GM12878 (cell line): ENCODE measurements at regions not wholly inside any gene's neighbourhood (a gene's known extent, or its start where the extent isn't known, plus 50 kb on each side); places are given as distances from the start of the nearest gene placed in this dataset.

ENCODE experiments used
- ATAC-seq: fragments of 200-7000 bp; cut with Tn5 transposase; 3 replicates; pipeline ENCODE4 v1.9.1; 2020; ENCODE audit warnings: mild to moderate bottlenecking, moderate library complexity
- BruUV-seq: library from RNA; stranded (reverse); fragments of 400-500 nt; replicated peaks from 2 replicates; lab custom pipeline; 2021; lab: Mats Ljungman, UMichigan
- CTCF ChIA-PET: fragments of 300-600 bp; sonication (Branson Sonifier 250); formaldehyde crosslinking; extraction: SDS; loops from one replicate; lab custom pipeline; 2021; ENCODE audit warnings: inconsistent platforms; lab: Yijun Ruan, JAX
- POLR2A ChIA-PET: fragments of 350-600 bp; formaldehyde crosslinking; extraction: SDS; loops from one replicate; lab custom pipeline; 2021; ENCODE audit warnings: inconsistent platforms; lab: Charles Lee
- RAD21 ChIA-PET: fragments of 300-600 bp; sonication (Branson Sonifier 250); formaldehyde crosslinking; loops from one replicate; lab custom pipeline; 2023; ENCODE audit warnings: antibody characterized with exemption; ENCODE audit not compliant: unreplicated experiment; lab: Charles Lee
- SMC1A ChIA-PET: fragments of 300-600 bp; sonication (Branson Sonifier 250); formaldehyde crosslinking; loops from one replicate; lab custom pipeline; 2023; ENCODE audit not compliant: unreplicated experiment, uncharacterized antibody; lab: Charles Lee
- DNase-seq: peaks from one replicate; pipeline ENCODE4 v3.0.0-alpha.2; 2011; ENCODE audit warnings: low read depth, low spot score
- FAIRE-seq: peaks from 3 replicates; lab custom pipeline; 2011; peaks lifted over from hg19 to GRCh38; lab: Jason Lieb, UNC
- H2AFZ ChIP-seq: 2 replicates; pipeline ENCODE4 v1.6.0; 2011; ENCODE audit warnings: low read depth, low read length, control low read depth; ENCODE audit not compliant: control insufficient read depth
- H3K27ac ChIP-seq: 2 replicates; pipeline ENCODE4 v1.5.1; 2011; ENCODE audit warnings: control low read depth; ENCODE audit not compliant: control insufficient read depth, insufficient read depth
- H3K27me3 ChIP-seq, 2 experiments: replicated peaks in 1 of 2; 2 replicates each; pipeline versions ENCODE4 v1.6.0 to v1.6.1; 2011; ENCODE audit warnings: low read length in 1 of 2; ENCODE audit not compliant: control insufficient read depth in 2 of 2, insufficient read depth in 2 of 2
- H3K36me3 ChIP-seq, 2 experiments: 2 replicates each; pipeline ENCODE4 v1.5.1; 2011; ENCODE audit warnings: low read length in 1 of 2; ENCODE audit not compliant: control insufficient read depth in 2 of 2, insufficient read depth in 2 of 2
- H3K4me1 ChIP-seq: 2 replicates; pipeline ENCODE4 v1.6.1; 2011; ENCODE audit warnings: mild to moderate bottlenecking, low read length, moderate library complexity, mixed read lengths; ENCODE audit not compliant: control insufficient read depth, insufficient read depth
- H3K4me2 ChIP-seq: 2 replicates; pipeline ENCODE4 v1.6.0; 2011; ENCODE audit warnings: control low read depth; ENCODE audit not compliant: control insufficient read depth, insufficient read depth
- H3K4me3 ChIP-seq: fragments of 200-600 bp; sonication (generic); 2 replicates; pipeline ENCODE4 v1.5.1; 2016
- H3K79me2 ChIP-seq: 2 replicates; pipeline ENCODE4 v1.6.0; 2011; ENCODE audit warnings: low read length; ENCODE audit not compliant: control insufficient read depth, insufficient read depth
- H3K9ac ChIP-seq: 2 replicates; pipeline ENCODE4 v1.8.0; 2011; ENCODE audit warnings: low read length, control low read depth, mixed read lengths; ENCODE audit not compliant: control insufficient read depth, insufficient read depth
- H3K9me3 ChIP-seq: replicated peaks from 3 replicates; pipeline ENCODE4 v1.5.1; 2011; ENCODE audit warnings: mild to moderate bottlenecking, low read length; ENCODE audit not compliant: control insufficient read depth, insufficient read depth
- H4K20me1 ChIP-seq: 2 replicates; pipeline ENCODE4 v1.6.0; 2011; ENCODE audit not compliant: control insufficient read depth, insufficient read depth
- DPF2 ChIP-seq: fragments of 450-650 bp; IDR thresholded peaks from 2 replicates; pipeline ENCODE4 v1.6.1; 2017; ENCODE audit warnings: mild to moderate bottlenecking
- IKZF2 ChIP-seq, 2 experiments: fragments of 450-650 bp; IDR thresholded peaks; 2 replicates each; pipeline ENCODE4 v1.6.1; 2017; ENCODE audit warnings: mild to moderate bottlenecking in 2 of 2, moderate library complexity in 2 of 2
- IRF4 ChIP-seq: IDR thresholded peaks from 2 replicates; pipeline ENCODE4 v1.6.1; 2011; ENCODE audit warnings: low read depth, low read length
- MEF2B ChIP-seq: fragments of 450-650 bp; IDR thresholded peaks from 2 replicates; pipeline ENCODE4 v1.6.1; 2018; ENCODE audit warnings: mild to moderate bottlenecking, moderate library complexity; ENCODE audit not compliant: partially characterized antibody, poor library complexity, severe bottlenecking
- NFIC ChIP-seq: IDR thresholded peaks from 2 replicates; pipeline ENCODE4 v1.6.1; 2012; ENCODE audit warnings: low read depth, mild to moderate bottlenecking, inconsistent platforms, low read length, moderate library complexity
- POLR2AphosphoS2 ChIP-seq: IDR thresholded peaks from 2 replicates; pipeline ENCODE4 v1.6.1; 2011; ENCODE audit warnings: low read depth, mild to moderate bottlenecking, low read length, improper control_type of control experiment, moderate library complexity
- RBBP5 ChIP-seq: fragments of 200-600 bp; sonication (generic); conservative IDR thresholded peaks from 2 replicates; pipeline ENCODE4 v1.6.1; 2016
- SREBF2 ChIP-seq: IDR thresholded peaks from 2 replicates; pipeline ENCODE4 v1.6.1; 2012; ENCODE audit warnings: mild to moderate bottlenecking, low read length
- STAT1 ChIP-seq: fragments of 450-650 bp; conservative IDR thresholded peaks from 2 replicates; pipeline ENCODE4 v1.6.1; 2014; ENCODE audit warnings: antibody characterized with exemption, mild to moderate bottlenecking
- WGBS: methylation state at CpG from one replicate; pipeline ENCODE4 v1.1.6; 2016; ENCODE audit warnings: low lambda C conversion rate; ENCODE audit not compliant: insufficient replicate concordance, insufficient coverage; ENCODE audit errors: missing lambda C conversion rate; 5-methylcytosine and 5-hydroxymethylcytosine counted together
- in situ Hi-C: fragments of 300-500 bp; cut with MboI; formaldehyde crosslinking; loops from 9 replicates; pipeline ENCODE4 v1.14.3; 2018; ENCODE audit warnings: mixed read lengths
- intact Hi-C: fragments of 100-400 bp; cut with micrococcal nuclease; formaldehyde crosslinking; loops from one replicate; pipeline ENCODE4 v1.14.2; 2022; ENCODE audit not compliant: unreplicated experiment
- TF ChIP-seq, protein P1 (sequence below): fragments of 450-650 bp; IDR thresholded peaks from 2 replicates; pipeline ENCODE4 v1.6.1; 2017; ENCODE audit warnings: mild to moderate bottlenecking, moderate library complexity
- TF ChIP-seq, protein P2 (sequence below): IDR thresholded peaks from 2 replicates; pipeline ENCODE4 v1.6.1; 2012; ENCODE audit warnings: low read depth, low read length, improper control_type of control experiment
- TF ChIP-seq, protein P3 (sequence below): IDR thresholded peaks from 2 replicates; pipeline ENCODE4 v1.6.1; 2012; ENCODE audit warnings: low read depth, low read length, improper control_type of control experiment
- TF ChIP-seq, protein P4 (sequence below): fragments of 150-350 bp; IDR thresholded peaks from 2 replicates; pipeline ENCODE4 v1.6.1; 2014; ENCODE audit warnings: mild to moderate bottlenecking, low read depth, low read length

DNA sequence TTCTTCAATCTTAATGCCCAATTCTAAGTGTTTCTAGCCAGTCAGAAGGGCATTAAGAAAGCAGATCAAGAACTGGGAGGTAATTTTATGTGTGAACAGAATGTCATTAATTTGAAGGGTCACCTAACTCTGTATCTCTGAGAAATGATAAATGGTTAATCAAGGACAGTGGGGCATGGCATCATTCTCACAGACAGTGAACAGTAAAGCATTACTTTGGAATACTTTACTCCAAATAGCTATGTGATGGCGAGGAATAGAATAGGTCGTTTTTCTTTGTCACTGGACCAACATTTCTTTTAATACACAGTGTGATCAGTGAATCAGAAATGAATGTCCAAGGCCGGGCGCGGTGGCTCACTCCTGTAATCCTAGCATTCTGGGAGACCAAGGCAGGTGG is 166.1 kb upstream of the KRR1 start:
- H3K27me3 ChIP-seq, result no peaks in the 10 kb centered on the region
- H3K4me2 ChIP-seq, result no peak overlapping the region
- intact Hi-C loops, result no loop called here
- no peak for TF ChIP-seq POLR2AphosphoS2
- TF ChIP-seq IKZF2 (IDR thresholded peaks at IDR 0.05), result no peak
- TF ChIP-seq SREBF2, result no peak
- TF ChIP-seq NFIC, result no peak
- TF ChIP-seq RBBP5, result no peak
- TF ChIP-seq, protein P1, sequence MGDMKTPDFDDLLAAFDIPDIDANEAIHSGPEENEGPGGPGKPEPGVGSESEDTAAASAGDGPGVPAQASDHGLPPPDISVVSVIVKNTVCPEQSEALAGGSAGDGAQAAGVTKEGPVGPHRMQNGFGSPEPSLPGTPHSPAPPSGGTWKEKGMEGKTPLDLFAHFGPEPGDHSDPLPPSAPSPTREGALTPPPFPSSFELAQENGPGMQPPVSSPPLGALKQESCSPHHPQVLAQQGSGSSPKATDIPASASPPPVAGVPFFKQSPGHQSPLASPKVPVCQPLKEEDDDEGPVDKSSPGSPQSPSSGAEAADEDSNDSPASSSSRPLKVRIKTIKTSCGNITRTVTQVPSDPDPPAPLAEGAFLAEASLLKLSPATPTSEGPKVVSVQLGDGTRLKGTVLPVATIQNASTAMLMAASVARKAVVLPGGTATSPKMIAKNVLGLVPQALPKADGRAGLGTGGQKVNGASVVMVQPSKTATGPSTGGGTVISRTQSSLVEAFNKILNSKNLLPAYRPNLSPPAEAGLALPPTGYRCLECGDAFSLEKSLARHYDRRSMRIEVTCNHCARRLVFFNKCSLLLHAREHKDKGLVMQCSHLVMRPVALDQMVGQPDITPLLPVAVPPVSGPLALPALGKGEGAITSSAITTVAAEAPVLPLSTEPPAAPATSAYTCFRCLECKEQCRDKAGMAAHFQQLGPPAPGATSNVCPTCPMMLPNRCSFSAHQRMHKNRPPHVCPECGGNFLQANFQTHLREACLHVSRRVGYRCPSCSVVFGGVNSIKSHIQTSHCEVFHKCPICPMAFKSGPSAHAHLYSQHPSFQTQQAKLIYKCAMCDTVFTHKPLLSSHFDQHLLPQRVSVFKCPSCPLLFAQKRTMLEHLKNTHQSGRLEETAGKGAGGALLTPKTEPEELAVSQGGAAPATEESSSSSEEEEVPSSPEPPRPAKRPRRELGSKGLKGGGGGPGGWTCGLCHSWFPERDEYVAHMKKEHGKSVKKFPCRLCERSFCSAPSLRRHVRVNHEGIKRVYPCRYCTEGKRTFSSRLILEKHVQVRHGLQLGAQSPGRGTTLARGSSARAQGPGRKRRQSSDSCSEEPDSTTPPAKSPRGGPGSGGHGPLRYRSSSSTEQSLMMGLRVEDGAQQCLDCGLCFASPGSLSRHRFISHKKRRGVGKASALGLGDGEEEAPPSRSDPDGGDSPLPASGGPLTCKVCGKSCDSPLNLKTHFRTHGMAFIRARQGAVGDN, result no peak
- TF ChIP-seq, protein P2, sequence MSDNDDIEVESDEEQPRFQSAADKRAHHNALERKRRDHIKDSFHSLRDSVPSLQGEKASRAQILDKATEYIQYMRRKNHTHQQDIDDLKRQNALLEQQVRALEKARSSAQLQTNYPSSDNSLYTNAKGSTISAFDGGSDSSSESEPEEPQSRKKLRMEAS, result no peak
- TF ChIP-seq MEF2B, result no peak
- TF ChIP-seq IRF4, result no peak
- TF ChIP-seq, protein P3, sequence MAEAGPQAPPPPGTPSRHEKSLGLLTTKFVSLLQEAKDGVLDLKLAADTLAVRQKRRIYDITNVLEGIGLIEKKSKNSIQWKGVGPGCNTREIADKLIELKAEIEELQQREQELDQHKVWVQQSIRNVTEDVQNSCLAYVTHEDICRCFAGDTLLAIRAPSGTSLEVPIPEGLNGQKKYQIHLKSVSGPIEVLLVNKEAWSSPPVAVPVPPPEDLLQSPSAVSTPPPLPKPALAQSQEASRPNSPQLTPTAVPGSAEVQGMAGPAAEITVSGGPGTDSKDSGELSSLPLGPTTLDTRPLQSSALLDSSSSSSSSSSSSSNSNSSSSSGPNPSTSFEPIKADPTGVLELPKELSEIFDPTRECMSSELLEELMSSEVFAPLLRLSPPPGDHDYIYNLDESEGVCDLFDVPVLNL, result no peak
- TF ChIP-seq DPF2, result no peak
- TF ChIP-seq, protein P4, sequence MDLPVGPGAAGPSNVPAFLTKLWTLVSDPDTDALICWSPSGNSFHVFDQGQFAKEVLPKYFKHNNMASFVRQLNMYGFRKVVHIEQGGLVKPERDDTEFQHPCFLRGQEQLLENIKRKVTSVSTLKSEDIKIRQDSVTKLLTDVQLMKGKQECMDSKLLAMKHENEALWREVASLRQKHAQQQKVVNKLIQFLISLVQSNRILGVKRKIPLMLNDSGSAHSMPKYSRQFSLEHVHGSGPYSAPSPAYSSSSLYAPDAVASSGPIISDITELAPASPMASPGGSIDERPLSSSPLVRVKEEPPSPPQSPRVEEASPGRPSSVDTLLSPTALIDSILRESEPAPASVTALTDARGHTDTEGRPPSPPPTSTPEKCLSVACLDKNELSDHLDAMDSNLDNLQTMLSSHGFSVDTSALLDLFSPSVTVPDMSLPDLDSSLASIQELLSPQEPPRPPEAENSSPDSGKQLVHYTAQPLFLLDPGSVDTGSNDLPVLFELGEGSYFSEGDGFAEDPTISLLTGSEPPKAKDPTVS, result no peak
- TF ChIP-seq STAT1, result no peak
- H3K4me1 ChIP-seq, result no peaks in the 10 kb centered on the region
- no peak for ATAC-seq
- no peak overlapping the region for H3K4me3 ChIP-seq
- no peak overlapping the region for H3K27ac ChIP-seq
- WGBS, result 84% methylated on average over 5 of the region's 5 CpGs
- CTCF ChIA-PET, result interaction anchor here (2.4 kb wide), 1 partner anchor 10 kb away, joined by 6 read pairs; no protein-coding TSS in a partner anchor
- POLR2A ChIA-PET, result no interaction called here
- no peaks in the 10 kb centered on the region for H3K79me2 ChIP-seq
- in situ Hi-C loops, result no loop called here
- H3K9me3 ChIP-seq, result no peaks in the 10 kb centered on the region
- no peak for FAIRE-seq
- no peak overlapping the region for H3K9ac ChIP-seq
- no TSS peak for BruUV-seq
- SMC1A ChIA-PET, result interaction anchor here (1.3 kb wide), 2 partner anchors 40 to 132 kb away, joined by 3 to 4 read pairs; no protein-coding TSS in a partner anchor
- RAD21 ChIA-PET, result no interaction called here
- no peaks in the 10 kb centered on the region for H4K20me1 ChIP-seq
- no peaks in the 10 kb centered on the region for H3K36me3 ChIP-seq
- DNase-seq, result no peak
- H2AFZ ChIP-seq, result no peak overlapping the region
